KOPT-K1 (cell line): ENCODE measurements at regions not wholly inside any gene's neighbourhood (a gene's known extent, or its start where the extent isn't known, plus 50 kb on each side); places are given as distances from the start of the nearest gene placed in this dataset.

Source experiments
- H3K27ac ChIP-seq: fragments of 200-600 bp; sonication (generic); 2 replicates; pipeline ENCODE4 v1.5.1; 2016; ENCODE audit warnings: antibody characterized with exemption, mild to moderate bottlenecking, low read depth, low read length; ENCODE audit not compliant: poor library complexity, severe bottlenecking
- H3K36me3 ChIP-seq: fragments of 200-600 bp; sonication (generic); 2 replicates; pipeline ENCODE4 v1.5.1; 2017; ENCODE audit warnings: antibody characterized with exemption, mild to moderate bottlenecking, low read length, moderate library complexity; ENCODE audit not compliant: insufficient read depth
- H3K9me3 ChIP-seq: fragments of 200-600 bp; sonication (generic); 2 replicates; pipeline ENCODE4 v1.5.1; 2017; ENCODE audit warnings: antibody characterized with exemption, low read length, mild to moderate bottlenecking; ENCODE audit not compliant: insufficient read depth, poor library complexity, severe bottlenecking

DNA sequence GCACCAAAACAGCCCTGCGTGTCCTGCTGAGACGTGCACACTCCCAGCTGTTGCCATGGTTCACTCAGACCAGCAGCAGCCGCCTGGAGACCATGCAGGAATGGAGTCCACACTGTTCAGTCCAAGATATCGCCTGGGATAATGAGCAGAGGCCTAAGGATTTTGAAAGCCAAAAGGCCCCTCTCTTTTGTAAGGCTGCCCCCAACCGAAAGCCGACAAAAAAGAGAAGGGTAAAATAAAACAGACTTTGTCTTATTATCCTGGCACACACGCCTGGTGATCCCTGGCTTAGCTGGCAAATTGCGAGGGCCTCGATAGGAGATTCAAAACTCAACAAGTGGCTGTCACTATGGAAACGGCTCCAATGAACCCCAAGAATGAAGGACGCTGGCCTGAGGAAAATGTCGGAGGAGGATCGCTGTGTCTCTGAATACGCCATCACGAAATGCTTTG lies 263.6 kb downstream of the SKIDA1 start:
- H3K27ac ChIP-seq, result no peak overlapping the region
- no peaks in the 10 kb centered on the region for H3K36me3 ChIP-seq
- H3K9me3 ChIP-seq, result no peaks in the 10 kb centered on the region

- Histone ChIP-seq H3K27ac (no peak overlapping the region), H3K36me3 (no peaks in the 10 kb centered on the region), H3K9me3 (no peaks in the 10 kb centered on the region)
Measured at GRCh38 chr10:21260506-21261149, 264.9 kb downstream of the SKIDA1 start.

DNA sequence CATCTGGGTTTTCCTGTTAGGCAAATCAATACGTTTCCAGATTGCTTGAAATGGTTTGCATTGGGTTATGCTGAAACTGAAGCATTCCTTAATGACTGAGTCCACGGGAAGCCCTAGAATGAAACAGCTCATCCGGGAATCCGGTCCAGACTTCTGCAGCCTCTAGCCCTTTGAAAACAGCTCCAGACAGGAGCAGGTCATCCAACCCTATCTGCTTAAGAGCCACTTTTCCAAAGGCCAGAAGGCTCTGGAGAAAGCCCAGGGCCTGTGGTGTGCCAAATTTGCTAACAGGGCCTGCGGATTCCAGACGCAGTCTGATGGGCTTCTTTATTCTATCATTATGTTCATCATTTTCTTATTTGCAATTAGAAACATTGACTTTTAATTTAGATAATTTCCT lies 265.4 kb downstream of the SKIDA1 start:
- Histone ChIP-seq H3K27ac (no peak overlapping the region), H3K9me3 (no peaks in the 10 kb centered on the region), H3K36me3 (no peaks in the 10 kb centered on the region)

GRCh38 chr10:21257919-21258318 lies 267.6 kb downstream of the SKIDA1 start:
- Histone ChIP-seq H3K27ac (no peak overlapping the region), H3K9me3 (no peaks in the 10 kb centered on the region), H3K36me3 (no peaks in the 10 kb centered on the region)

DNA sequence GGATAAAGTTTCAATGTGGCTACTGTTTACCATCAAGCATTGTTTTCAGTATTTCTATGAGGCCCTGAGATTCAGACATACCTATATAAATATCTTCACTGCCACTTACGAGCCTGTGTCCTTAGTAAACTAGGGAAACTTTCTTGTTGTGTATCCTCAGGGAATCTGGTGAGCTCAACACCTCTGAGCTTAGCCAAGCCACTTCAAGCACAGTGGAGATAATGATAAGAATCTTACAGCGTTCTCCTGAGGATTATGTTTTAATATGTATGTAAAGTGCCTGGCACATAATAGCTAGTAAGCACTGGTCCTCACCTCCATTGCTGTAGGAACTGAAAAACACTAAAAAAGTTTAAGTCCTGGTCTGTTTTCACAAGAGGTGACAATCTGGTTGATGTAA lies 268.3 kb downstream of the SKIDA1 start:
- H3K36me3 ChIP-seq, result no peaks in the 10 kb centered on the region
- no peak overlapping the region for H3K27ac ChIP-seq
- H3K9me3 ChIP-seq, result no peaks in the 10 kb centered on the region

- H3K27ac ChIP-seq, result no peak overlapping the region
Measured at GRCh38 chr10:21249435-21249834, 276.0 kb downstream of the SKIDA1 start.

DNA sequence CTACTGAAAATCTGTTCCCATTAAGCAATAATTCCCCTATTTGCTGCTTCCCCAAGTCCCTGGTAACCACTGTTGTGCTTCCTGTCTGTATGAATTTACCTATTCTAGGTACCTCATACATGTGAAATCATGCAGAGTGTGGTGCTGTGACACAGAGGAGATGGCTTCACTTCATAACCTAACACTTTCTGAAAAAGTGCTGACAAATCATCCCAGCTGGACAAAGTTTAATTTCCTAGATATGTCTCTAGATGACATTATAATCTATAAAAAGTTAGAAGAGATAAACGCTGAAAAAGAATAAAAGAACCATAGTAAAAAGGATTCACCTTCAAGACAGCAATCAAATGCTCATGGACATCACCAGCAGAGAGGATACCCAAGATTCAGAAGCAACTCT lies 277.9 kb downstream of the SKIDA1 start:
- no peaks in the 10 kb centered on the region for H3K36me3 ChIP-seq

More at GRCh38 chr10:21249435-21249834, 276.0 kb downstream of the SKIDA1 start:
- no peaks in the 10 kb centered on the region for H3K36me3 ChIP-seq
- H3K9me3 ChIP-seq, result no peaks in the 10 kb centered on the region

DNA sequence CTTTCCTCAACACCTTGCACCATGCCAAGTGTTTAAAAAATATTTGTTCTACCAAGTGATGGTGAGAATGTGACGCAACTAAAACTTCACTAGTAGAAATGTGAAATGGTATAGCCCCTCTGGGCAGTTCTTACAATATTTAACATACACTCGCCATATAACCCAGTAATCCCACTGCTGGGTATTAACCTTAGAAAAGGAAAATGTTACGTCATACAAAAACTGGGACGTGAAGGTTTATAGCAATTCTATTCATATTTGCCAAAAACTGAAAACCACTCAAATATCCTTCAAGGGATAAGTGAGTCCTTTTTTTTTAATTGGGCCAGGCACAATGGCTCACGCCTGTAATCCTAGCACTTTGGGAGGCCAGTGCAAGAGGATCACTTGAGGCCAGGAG lies 279.3 kb downstream of the SKIDA1 start:
- Histone ChIP-seq H3K36me3 (no peaks in the 10 kb centered on the region), H3K27ac (no peak overlapping the region), H3K9me3 (no peaks in the 10 kb centered on the region)

More for the DNA sequence above, 277.9 kb downstream of the SKIDA1 start:
- H3K27ac ChIP-seq, result no peak overlapping the region
- H3K9me3 ChIP-seq, result no peaks in the 10 kb centered on the region

DNA sequence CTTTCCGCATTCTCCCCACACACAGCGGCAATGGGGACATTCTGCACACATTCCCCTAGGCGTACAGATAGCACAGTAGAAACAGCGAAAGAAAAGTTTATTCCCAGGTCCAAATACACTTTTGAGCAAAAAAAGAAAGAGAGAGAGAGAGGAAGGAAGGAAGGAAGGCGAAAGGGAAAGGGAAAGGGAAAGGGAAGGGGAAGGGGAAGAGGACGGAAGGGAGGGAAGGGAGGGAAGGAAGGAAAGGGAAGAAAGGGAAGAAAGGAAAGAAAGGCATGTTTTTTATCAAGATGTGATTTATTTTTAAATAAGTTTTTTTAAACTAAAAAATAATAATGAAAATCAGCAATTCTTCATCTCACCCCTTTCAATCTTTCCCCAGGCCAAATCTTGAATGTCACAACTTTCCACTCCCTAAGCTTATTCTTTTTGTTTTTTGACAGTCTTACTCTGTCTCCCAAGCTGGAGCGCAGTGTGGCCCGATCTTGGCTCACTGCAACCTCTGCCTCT lies 281.7 kb downstream of the SKIDA1 start:
- Histone ChIP-seq H3K27ac (no peak overlapping the region), H3K9me3 (no peaks in the 10 kb centered on the region), H3K36me3 (no peaks in the 10 kb centered on the region)

- Histone ChIP-seq H3K36me3 (no peaks in the 10 kb centered on the region), H3K27ac (no peak overlapping the region), H3K9me3 (no peaks in the 10 kb centered on the region)
Measured at GRCh38 chr10:21242915-21243314, 282.6 kb downstream of the SKIDA1 start.

- Histone ChIP-seq H3K36me3 (no peaks in the 10 kb centered on the region), H3K9me3 (no peaks in the 10 kb centered on the region), H3K27ac (no peak overlapping the region)
Measured at GRCh38 chr10:21238717-21239116, 286.8 kb downstream of the SKIDA1 start.

DNA sequence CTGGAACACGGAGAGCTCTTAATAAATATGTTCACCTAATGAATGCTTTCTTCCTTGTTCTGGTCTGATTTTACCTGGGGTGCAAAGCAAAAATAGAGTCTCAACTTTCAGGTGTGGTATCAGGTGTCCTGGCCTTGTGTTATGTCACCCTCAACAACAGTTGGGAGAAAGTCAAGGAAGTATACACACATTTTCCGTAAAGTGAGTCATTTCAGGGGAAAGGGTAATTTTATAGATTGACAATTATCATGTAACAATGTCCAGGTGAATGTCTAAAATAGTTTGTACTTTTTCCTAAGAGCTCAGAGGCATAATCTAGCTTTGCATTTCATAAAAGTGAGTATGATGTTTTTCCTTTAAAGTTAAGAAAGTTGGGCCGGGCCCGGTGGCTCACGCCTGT lies 287.4 kb downstream of the SKIDA1 start:
- Histone ChIP-seq H3K27ac (no peak overlapping the region), H3K36me3 (no peaks in the 10 kb centered on the region), H3K9me3 (no peaks in the 10 kb centered on the region)

- H3K9me3 ChIP-seq, result no peaks in the 10 kb centered on the region
- H3K27ac ChIP-seq, result no peak overlapping the region
- no peaks in the 10 kb centered on the region for H3K36me3 ChIP-seq
Measured at GRCh38 chr10:21234761-21235160, 290.7 kb downstream of the SKIDA1 start.

GRCh38 chr10:21230219-21230618 lies 295.3 kb downstream of the SKIDA1 start:
- H3K9me3 ChIP-seq, result no peaks in the 10 kb centered on the region
- no peak overlapping the region for H3K27ac ChIP-seq
- no peaks in the 10 kb centered on the region for H3K36me3 ChIP-seq

- no peaks in the 10 kb centered on the region for H3K9me3 ChIP-seq
- H3K27ac ChIP-seq, result no peak overlapping the region
- no peaks in the 10 kb centered on the region for H3K36me3 ChIP-seq
Measured at GRCh38 chr10:21217748-21218367, 307.6 kb downstream of the SKIDA1 start.

DNA sequence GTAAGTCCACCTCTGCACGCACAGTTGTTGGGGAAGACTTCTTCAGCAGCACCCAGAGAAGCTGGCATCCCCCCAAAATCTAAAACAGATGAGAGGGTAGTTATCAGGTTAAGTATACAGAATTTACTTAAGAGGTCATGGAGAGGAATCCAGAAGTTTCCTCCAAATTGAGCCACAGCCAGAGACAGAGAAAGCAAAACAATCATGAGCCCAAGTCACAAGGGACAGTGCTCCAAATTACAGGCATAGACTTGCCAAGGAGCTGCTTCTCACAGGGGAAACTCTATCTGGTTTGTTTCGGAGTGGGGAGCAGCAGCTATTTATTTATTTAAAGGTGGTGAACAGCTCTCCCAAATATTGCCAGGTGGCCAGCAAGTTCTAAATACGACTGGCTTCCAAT lies 308.4 kb downstream of the SKIDA1 start:
- H3K27ac ChIP-seq, result no peak overlapping the region
- no peaks in the 10 kb centered on the region for H3K36me3 ChIP-seq
- no peaks in the 10 kb centered on the region for H3K9me3 ChIP-seq
